Liver (tissue), 7 donors: ENCODE measurements at regions not wholly inside any gene's neighbourhood (a gene's known extent, or its start where the extent isn't known, plus 50 kb on each side); places are given as distances from the start of the nearest gene placed in this dataset.

Experiments
- DNase-seq: peaks from one replicate; pipeline ENCODE4 v3.0.0-alpha.2; 2017; ENCODE audit warnings: low spot score
- H3K27ac ChIP-seq, 2 donors: one replicate each; pipeline ENCODE4 v1.7.0; 2013; ENCODE audit warnings: inconsistent platforms in 2 of 2, low read length in 2 of 2, control low read depth in 1 of 2, low read depth in 1 of 2, mild to moderate bottlenecking in 1 of 2
- H3K27me3 ChIP-seq, 4 donors: one replicate each; pipeline versions ENCODE4 v1.6.1 to v1.7.0; 2013; ENCODE audit warnings: low read length in 3 of 4, inconsistent platforms in 1 of 4, mild to moderate bottlenecking in 1 of 4, moderate library complexity in 1 of 4; ENCODE audit not compliant: control insufficient read depth in 4 of 4, insufficient read depth in 4 of 4
- H3K36me3 ChIP-seq, 4 donors: one replicate each; pipeline versions ENCODE4 v1.6.1 to v1.7.0; 2013; ENCODE audit warnings: low read length in 3 of 4, mild to moderate bottlenecking in 3 of 4, low read depth in 1 of 4, moderate library complexity in 1 of 4; ENCODE audit not compliant: control insufficient read depth in 4 of 4, insufficient read depth in 3 of 4
- H3K4me1 ChIP-seq, 4 donors: one replicate each; pipeline versions ENCODE4 v1.6.1 to v1.7.0; 2013; ENCODE audit warnings: low read length in 3 of 4, mild to moderate bottlenecking in 3 of 4, moderate library complexity in 1 of 4; ENCODE audit not compliant: control insufficient read depth in 4 of 4, insufficient read depth in 4 of 4
- H3K4me3 ChIP-seq, 3 donors: one replicate each; pipeline versions ENCODE4 v1.6.1 to v1.7.0; 2013; ENCODE audit warnings: low read length in 3 of 3, control low read depth in 1 of 3, low read depth in 1 of 3, mild to moderate bottlenecking in 1 of 3
- H3K9ac ChIP-seq, 2 donors: one replicate each; pipeline ENCODE4 v1.7.0; 2013; ENCODE audit warnings: low read length in 2 of 2, mild to moderate bottlenecking in 2 of 2, moderate library complexity in 2 of 2, control low read depth in 1 of 2, low read depth in 1 of 2
- H3K9me3 ChIP-seq, 4 donors: one replicate each; pipeline versions ENCODE4 v1.6.1 to v1.7.0; 2013; ENCODE audit warnings: low read length in 3 of 4; ENCODE audit not compliant: control insufficient read depth in 4 of 4
- EGR1 ChIP-seq, 2 donors: IDR thresholded peaks; 2 replicates each; pipeline ENCODE4 v1.6.1; 2016 to 2018; ENCODE audit warnings: antibody characterized with exemption in 2 of 2, low read depth in 2 of 2
- FOXA1 ChIP-seq: IDR thresholded peaks from 2 replicates; pipeline ENCODE4 v1.6.1; 2016; ENCODE audit warnings: antibody characterized with exemption
- FOXA2 ChIP-seq: IDR thresholded peaks from 2 replicates; pipeline ENCODE4 v1.6.1; 2016; ENCODE audit warnings: antibody characterized with exemption
- HNF4A ChIP-seq, 2 donors: conservative IDR thresholded peaks; 2 replicates each; pipeline ENCODE4 v1.6.1; 2016; ENCODE audit warnings: antibody characterized with exemption in 2 of 2, mild to moderate bottlenecking in 2 of 2
- HNF4G ChIP-seq: IDR thresholded peaks from 2 replicates; pipeline ENCODE4 v1.6.1; 2016; ENCODE audit warnings: antibody characterized with exemption
- JUND ChIP-seq, 2 donors: IDR thresholded peaks; 2 replicates each; pipeline ENCODE4 v1.6.1; 2016; ENCODE audit warnings: antibody characterized with exemption in 2 of 2
- NR2F2 ChIP-seq: IDR thresholded peaks from 2 replicates; pipeline ENCODE4 v1.6.1; 2016; ENCODE audit warnings: antibody characterized with exemption
- RAD21 ChIP-seq, 2 donors: IDR thresholded peaks; 2 replicates each; pipeline ENCODE4 v1.6.1; 2016; ENCODE audit warnings: antibody characterized with exemption in 2 of 2, mild to moderate bottlenecking in 2 of 2
- RXRA ChIP-seq, 2 donors: IDR thresholded peaks; 2 replicates each; pipeline ENCODE4 v1.6.1; 2017 to 2018; ENCODE audit warnings: antibody characterized with exemption in 2 of 2, mild to moderate bottlenecking in 1 of 2
- SP1 ChIP-seq: IDR thresholded peaks from 2 replicates; pipeline ENCODE4 v1.6.1; 2018; ENCODE audit warnings: antibody characterized with exemption, mild to moderate bottlenecking
- TAF1 ChIP-seq: conservative IDR thresholded peaks from 2 replicates; pipeline ENCODE4 v1.6.1; 2016; ENCODE audit warnings: antibody characterized with exemption, mild to moderate bottlenecking
- YY1 ChIP-seq: IDR thresholded peaks from 2 replicates; pipeline ENCODE4 v1.6.1; 2016; ENCODE audit warnings: antibody characterized with exemption, mild to moderate bottlenecking
- WGBS: extraction: QIAGEN DNeasy Blood & Tissue Kit; methylation state at CpG from one replicate; pipeline ENCODE4 v1.1.7; 2013; 5-methylcytosine and 5-hydroxymethylcytosine counted together
- TF ChIP-seq, protein P1 (sequence below): IDR thresholded peaks from 2 replicates; pipeline ENCODE4 v1.6.1; 2016; ENCODE audit warnings: antibody characterized with exemption
- TF ChIP-seq, protein P2 (sequence below): IDR thresholded peaks from 2 replicates; pipeline ENCODE4 v1.6.1; 2016; ENCODE audit warnings: antibody characterized with exemption, mild to moderate bottlenecking
- TF ChIP-seq, protein P3 (sequence below): IDR thresholded peaks from 2 replicates; pipeline ENCODE4 v1.6.1; 2016; ENCODE audit warnings: antibody characterized with exemption
- TF ChIP-seq, protein P4 (sequence below): IDR thresholded peaks from 2 replicates; pipeline ENCODE4 v1.6.1; 2016; ENCODE audit warnings: antibody characterized with exemption
- donor health status: healthy.
- donor health status: healthy.
- donor health status: healthy.
- donor health status: healthy.

DNA sequence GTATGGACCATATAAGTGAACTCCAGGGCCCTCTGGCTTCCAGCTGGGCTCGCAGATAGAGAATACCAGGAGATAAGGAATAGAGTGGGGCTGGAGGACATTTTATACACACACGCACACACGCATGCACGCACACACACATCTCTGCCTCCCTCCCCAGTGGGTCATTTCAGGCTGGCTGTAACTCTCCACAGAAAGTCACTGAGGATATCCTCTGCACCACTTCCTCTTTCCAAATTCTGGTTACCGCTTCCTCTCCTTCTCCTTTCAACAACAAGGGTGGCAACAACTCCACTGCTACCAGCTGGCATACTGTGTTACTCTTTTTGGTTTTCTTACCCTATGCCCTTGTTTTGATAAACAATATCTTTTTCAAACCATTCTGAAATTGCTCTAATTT, 280.2 kb downstream of the COL12A1 start:
- Histone ChIP-seq H3K36me3 (no peaks in the 10 kb centered on the region), H3K4me1 (no peaks in the 10 kb centered on the region), H3K9me3 (no peaks in the 10 kb centered on the region), H3K4me3 (no peak overlapping the region), H3K27ac (no peak overlapping the region), H3K27me3 (no peaks in the 10 kb centered on the region), H3K9ac (no peak overlapping the region)
- 68% methylated on average over 5 of the region's 5 CpGs for WGBS
- no peak for DNase-seq
- no peak for TF ChIP-seq HNF4G
- no peak for TF ChIP-seq TAF1
- TF ChIP-seq RXRA (IDR thresholded peaks at IDR 0.05), result no peak
- TF ChIP-seq, protein P1, sequence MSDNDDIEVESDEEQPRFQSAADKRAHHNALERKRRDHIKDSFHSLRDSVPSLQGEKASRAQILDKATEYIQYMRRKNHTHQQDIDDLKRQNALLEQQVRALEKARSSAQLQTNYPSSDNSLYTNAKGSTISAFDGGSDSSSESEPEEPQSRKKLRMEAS, result no peak
- no peak for TF ChIP-seq FOXA2
- TF ChIP-seq SP1, result no peak
- no peak for TF ChIP-seq NR2F2
- TF ChIP-seq EGR1 (IDR thresholded peaks at IDR 0.05; ENCODE audit: low read depth in 2 of 2), result no peak

DNA sequence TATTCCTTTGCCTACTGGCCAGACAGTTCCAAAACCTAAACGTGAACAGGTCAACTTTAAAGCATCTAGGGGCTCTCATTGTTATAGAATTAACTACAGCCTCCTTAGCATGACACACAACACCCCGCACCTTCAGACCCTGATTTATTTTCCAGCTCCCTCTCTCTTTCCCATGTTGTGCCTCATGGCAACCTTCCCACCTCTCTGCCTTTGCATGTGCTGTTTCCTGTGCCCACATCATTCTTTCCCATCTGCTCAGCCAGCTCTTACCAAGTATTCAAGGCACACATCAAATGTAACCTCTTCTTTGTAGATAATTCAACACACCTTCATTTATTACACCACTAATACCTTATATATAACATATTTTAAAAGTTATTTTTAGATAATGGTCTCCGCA, 291.0 kb downstream of the COL12A1 start:
- DNase-seq, result no peak
- Histone ChIP-seq H3K4me3 (no peak overlapping the region), H3K27ac (no peak overlapping the region), H3K36me3 (no peaks in the 10 kb centered on the region), H3K9ac (no peak overlapping the region), H3K27me3 (no peaks in the 10 kb centered on the region), H3K4me1 (no peaks in the 10 kb centered on the region), H3K9me3 (no peaks in the 10 kb centered on the region)
- 76% methylated on average over 3 of the region's 3 CpGs for WGBS
- no peak for TF ChIP-seq RAD21 (IDR thresholded peaks at IDR 0.05)
- no peak for TF ChIP-seq TAF1
- TF ChIP-seq HNF4A (conservative IDR thresholded peaks at IDR 0.05), result no peak
- TF ChIP-seq, protein P2, sequence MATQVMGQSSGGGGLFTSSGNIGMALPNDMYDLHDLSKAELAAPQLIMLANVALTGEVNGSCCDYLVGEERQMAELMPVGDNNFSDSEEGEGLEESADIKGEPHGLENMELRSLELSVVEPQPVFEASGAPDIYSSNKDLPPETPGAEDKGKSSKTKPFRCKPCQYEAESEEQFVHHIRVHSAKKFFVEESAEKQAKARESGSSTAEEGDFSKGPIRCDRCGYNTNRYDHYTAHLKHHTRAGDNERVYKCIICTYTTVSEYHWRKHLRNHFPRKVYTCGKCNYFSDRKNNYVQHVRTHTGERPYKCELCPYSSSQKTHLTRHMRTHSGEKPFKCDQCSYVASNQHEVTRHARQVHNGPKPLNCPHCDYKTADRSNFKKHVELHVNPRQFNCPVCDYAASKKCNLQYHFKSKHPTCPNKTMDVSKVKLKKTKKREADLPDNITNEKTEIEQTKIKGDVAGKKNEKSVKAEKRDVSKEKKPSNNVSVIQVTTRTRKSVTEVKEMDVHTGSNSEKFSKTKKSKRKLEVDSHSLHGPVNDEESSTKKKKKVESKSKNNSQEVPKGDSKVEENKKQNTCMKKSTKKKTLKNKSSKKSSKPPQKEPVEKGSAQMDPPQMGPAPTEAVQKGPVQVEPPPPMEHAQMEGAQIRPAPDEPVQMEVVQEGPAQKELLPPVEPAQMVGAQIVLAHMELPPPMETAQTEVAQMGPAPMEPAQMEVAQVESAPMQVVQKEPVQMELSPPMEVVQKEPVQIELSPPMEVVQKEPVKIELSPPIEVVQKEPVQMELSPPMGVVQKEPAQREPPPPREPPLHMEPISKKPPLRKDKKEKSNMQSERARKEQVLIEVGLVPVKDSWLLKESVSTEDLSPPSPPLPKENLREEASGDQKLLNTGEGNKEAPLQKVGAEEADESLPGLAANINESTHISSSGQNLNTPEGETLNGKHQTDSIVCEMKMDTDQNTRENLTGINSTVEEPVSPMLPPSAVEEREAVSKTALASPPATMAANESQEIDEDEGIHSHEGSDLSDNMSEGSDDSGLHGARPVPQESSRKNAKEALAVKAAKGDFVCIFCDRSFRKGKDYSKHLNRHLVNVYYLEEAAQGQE, result no peak
- no peak for TF ChIP-seq HNF4G
- TF ChIP-seq YY1, result no peak
- TF ChIP-seq, protein P3, sequence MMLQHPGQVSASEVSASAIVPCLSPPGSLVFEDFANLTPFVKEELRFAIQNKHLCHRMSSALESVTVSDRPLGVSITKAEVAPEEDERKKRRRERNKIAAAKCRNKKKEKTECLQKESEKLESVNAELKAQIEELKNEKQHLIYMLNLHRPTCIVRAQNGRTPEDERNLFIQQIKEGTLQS, result no peak
- no peak for TF ChIP-seq EGR1 (IDR thresholded peaks at IDR 0.05; ENCODE audit: low read depth in 2 of 2)
- no peak for TF ChIP-seq FOXA2
- TF ChIP-seq RXRA (IDR thresholded peaks at IDR 0.05), result no peak
- no peak for TF ChIP-seq NR2F2
- no peak for TF ChIP-seq FOXA1
- TF ChIP-seq SP1, result no peak
- no peak for TF ChIP-seq JUND (IDR thresholded peaks at IDR 0.05)
- TF ChIP-seq, protein P4, sequence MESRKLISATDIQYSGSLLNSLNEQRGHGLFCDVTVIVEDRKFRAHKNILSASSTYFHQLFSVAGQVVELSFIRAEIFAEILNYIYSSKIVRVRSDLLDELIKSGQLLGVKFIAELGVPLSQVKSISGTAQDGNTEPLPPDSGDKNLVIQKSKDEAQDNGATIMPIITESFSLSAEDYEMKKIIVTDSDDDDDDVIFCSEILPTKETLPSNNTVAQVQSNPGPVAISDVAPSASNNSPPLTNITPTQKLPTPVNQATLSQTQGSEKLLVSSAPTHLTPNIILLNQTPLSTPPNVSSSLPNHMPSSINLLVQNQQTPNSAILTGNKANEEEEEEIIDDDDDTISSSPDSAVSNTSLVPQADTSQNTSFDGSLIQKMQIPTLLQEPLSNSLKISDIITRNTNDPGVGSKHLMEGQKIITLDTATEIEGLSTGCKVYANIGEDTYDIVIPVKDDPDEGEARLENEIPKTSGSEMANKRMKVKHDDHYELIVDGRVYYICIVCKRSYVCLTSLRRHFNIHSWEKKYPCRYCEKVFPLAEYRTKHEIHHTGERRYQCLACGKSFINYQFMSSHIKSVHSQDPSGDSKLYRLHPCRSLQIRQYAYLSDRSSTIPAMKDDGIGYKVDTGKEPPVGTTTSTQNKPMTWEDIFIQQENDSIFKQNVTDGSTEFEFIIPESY, result no peak
